Iris pigment epithelial cell (primary cell): ENCODE measurements at regions not wholly inside any gene's neighbourhood (a gene's known extent, or its start where the extent isn't known, plus 50 kb on each side); places are given as distances from the start of the nearest gene placed in this dataset.

ENCODE experiments used
- DNase-seq: peaks from one replicate; pipeline ENCODE4 v3.0.0-alpha.2; 2011; ENCODE audit warnings: low read depth

DNA sequence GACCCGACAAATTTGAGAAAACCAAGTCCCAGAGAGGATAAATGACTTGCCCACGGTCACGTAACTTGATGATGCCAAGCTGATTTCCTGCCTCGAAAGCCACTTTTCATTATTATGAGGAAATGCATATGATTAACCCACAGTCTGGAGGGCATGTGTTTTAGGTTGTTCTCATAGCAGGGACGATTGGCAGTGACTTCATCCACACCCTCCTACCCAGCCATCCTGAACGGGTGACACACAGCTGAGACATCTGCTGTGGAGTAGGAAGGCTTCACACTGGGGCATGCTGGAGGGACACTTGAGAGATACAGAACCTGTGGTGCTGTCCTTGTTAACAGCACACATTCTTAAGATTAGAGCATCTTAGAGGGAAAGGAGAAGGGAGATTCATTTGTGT, 65.4 kb upstream of the WDFY2 start:
- no peak for DNase-seq

DNA sequence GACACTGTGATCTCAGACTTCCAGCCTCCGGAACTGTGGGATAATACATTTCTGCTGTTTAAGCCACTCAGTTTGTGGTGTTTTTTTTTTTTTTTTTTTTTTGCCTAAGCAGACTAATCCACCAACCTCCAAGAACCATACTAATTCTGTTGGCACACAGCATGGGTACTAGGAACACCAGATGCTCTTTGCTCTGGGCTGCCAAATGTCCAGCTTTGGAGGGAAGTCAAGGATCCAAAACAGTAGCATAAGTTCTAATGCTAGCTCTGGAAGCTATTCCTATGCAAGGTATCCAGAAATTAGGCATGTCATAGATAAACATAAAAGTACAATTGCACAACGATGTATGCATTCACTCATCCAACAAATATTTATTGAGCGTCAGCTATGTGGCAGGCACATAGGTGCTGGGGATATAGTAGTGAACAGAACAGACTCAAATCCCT, 64.5 kb upstream of the WDFY2 start:
- peak; percentile 66 for DNase-seq

- DNase-seq, result peak; percentile 82
Measured at GRCh38 chr13:51520524-51520923, 63.7 kb upstream of the WDFY2 start.

DNA sequence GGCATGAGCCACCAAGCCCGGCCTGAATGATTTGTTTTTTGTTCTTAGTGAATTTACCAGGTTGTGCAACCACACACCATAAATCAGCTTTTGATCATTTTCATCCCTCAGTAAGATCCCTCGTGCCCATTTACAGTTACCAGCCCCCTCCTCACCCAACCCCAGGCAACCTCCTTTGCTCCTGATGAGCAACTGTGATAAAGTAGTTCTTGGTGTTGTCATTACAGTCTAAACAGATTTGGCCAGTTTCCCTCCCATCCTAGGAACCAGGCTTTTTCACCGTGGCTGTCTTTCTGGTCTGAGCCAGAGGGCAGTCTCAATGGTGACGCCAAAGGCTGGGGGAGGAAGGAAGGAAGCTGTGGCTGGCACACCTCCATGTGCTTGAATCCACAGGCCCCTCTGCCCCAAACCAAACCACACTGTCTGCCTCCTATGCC, 61.2 kb upstream of the WDFY2 start:
- DNase-seq, result peak; percentile 42

DNA sequence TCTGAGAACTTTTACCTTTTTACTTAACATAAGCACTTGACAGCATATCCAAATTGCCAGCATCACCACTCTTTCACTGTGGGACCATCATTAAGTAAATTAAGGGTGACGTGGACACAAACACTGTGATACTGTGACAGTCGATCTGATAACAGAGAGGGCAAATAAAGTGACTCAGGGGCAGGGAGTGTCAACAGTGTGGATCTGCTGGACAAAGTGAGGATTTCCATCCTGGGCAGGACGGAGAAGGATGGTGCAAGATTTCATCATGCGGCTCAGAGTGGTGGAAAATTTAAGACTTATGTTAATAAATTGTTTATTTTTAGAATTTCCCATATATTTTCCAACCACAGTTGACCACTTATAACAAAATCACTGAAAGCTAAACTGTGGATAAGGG, 60.0 kb upstream of the WDFY2 start:
- no peak for DNase-seq

- DNase-seq, result peak; percentile 75
Measured at GRCh38 chr13:51524829-51525566, 59.3 kb upstream of the WDFY2 start.

DNA sequence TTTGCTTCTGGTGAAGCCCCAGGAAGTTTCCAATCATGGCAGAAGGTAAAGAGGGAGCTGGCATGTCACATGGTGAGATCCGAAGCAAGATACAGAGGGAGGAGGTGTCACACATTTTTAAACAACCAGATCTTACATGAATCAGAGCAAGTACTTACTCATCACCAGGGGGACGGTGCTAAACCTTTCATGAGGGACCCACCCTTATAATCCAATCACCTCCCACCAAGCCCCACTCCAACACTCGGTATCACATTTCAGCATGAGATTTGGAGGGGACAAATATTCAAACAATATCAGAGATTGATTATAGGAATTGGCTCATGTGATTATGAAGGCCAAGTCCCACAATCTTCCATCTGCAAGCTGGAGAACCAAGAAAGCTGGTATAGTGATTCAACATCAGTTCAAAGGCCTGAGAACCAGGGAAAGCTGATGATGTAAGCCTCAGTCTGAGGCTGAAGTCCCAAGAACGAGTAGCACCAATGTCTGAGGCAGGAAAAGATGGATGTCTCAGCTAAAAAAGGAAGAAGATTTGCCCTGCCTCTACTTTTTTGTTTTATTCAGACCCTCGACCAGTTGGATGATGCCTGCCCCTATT, 58.6 kb upstream of the WDFY2 start:
- peak; percentile 46 for DNase-seq

- no peak for DNase-seq
Measured at GRCh38 chr13:51526202-51526601, 58.1 kb upstream of the WDFY2 start.

- DNase-seq, result peak; percentile 53
Measured at GRCh38 chr13:51532736-51533197, 51.5 kb upstream of the WDFY2 start.

- DNase-seq, result peak; percentile 44
Measured at GRCh38 chr13:51534041-51534817, 50.0 kb upstream of the WDFY2 start.
